A549 (cell line): ENCODE measurements at regions not wholly inside any gene's neighbourhood (a gene's known extent, or its start where the extent isn't known, plus 50 kb on each side); places are given as distances from the start of the nearest gene placed in this dataset.

Experiments
- ATAC-seq, 2 experiments: fragments of 200-7000 bp in 1 of 2; fragments of >200 bp in 1 of 2; cut with Nextera tagmentation in 1 of 2; cut with Tn5 transposase in 1 of 2; 3 replicates each; pipeline versions ENCODE4 v1.8.0 to v1.9.1; 2018 to 2020; ENCODE audit warnings: mild to moderate bottlenecking in 1 of 2, moderate library complexity in 1 of 2
- CTCF ChIA-PET: fragments of 300-600 bp; sonication (Branson Sonifier 250); formaldehyde crosslinking; extraction: SDS; loops from one replicate; lab custom pipeline; 2021; ENCODE audit warnings: antibody characterized with exemption, inconsistent platforms; lab: Yijun Ruan, JAX
- POLR2A ChIA-PET: fragments of 350-600 bp; formaldehyde crosslinking; extraction: SDS; loops from one replicate; lab custom pipeline; 2021; ENCODE audit warnings: antibody characterized with exemption, inconsistent platforms; lab: Yijun Ruan, JAX
- DNase-seq, 2 experiments: peaks; one replicate each; pipeline versions ENCODE4 v3.0.0 to v3.0.0-alpha.2; 2011 to 2016; ENCODE audit warnings: low read depth in 1 of 2, low spot score in 1 of 2
- FAIRE-seq: peaks from 2 replicates; lab custom pipeline; 2011; peaks lifted over from hg19 to GRCh38; lab: Jason Lieb, UNC
- H3K27ac ChIP-seq, 2 experiments: fragments of >200 bp; sonication (Bioruptor Twin); formaldehyde crosslinking; 3 replicates each; pipeline ENCODE4 v1.5.1; 2016 to 2017
- H3K4me1 ChIP-seq: fragments of >200 bp; sonication (Bioruptor Twin); formaldehyde crosslinking; 3 replicates; pipeline ENCODE4 v1.6.1; 2016
- H3K4me2 ChIP-seq: fragments of >200 bp; sonication (Bioruptor Twin); formaldehyde crosslinking; 3 replicates; pipeline ENCODE4 v1.6.1; 2016
- H3K4me3 ChIP-seq: fragments of >200 bp; sonication (Bioruptor Twin); formaldehyde crosslinking; 3 replicates; pipeline ENCODE4 v1.5.1; 2016
- H3K9me3 ChIP-seq: fragments of >200 bp; sonication (Bioruptor Twin); formaldehyde crosslinking; 3 replicates; pipeline ENCODE4 v1.6.1; 2016
- CHD4 ChIP-seq: fragments of 200-600 bp; sonication (generic); IDR thresholded peaks from 2 replicates; pipeline ENCODE4 v1.6.1; 2016; ENCODE audit warnings: antibody characterized with exemption, mild to moderate bottlenecking, borderline replicate concordance
- ESRRA ChIP-seq: fragments of 150-350 bp; IDR thresholded peaks from 2 replicates; pipeline ENCODE4 v1.6.1; 2014; ENCODE audit warnings: mild to moderate bottlenecking, low read length, borderline replicate concordance
- FOXS1 ChIP-seq: fragments of 250-450 bp; sonication (Bioruptor Pico); IDR thresholded peaks from 2 replicates; pipeline ENCODE4 v1.5.0; 2020; ENCODE audit warnings: mild to moderate bottlenecking, moderate library complexity
- GATA3 ChIP-seq: IDR thresholded peaks from 2 replicates; pipeline ENCODE4 v1.6.1; 2012; ENCODE audit warnings: borderline replicate concordance
- HEYL ChIP-seq: fragments of 250-450 bp; sonication (Bioruptor Pico); IDR thresholded peaks from 2 replicates; pipeline ENCODE4 v1.8.0; 2021; ENCODE audit warnings: mild to moderate bottlenecking, moderate library complexity
- KDM5A ChIP-seq: fragments of 200-600 bp; sonication (generic); IDR thresholded peaks from 2 replicates; pipeline ENCODE4 v1.6.1; 2016; ENCODE audit warnings: antibody characterized with exemption, mild to moderate bottlenecking
- NFE2L2 ChIP-seq: fragments of 150-350 bp; conservative IDR thresholded peaks from 2 replicates; pipeline ENCODE4 v1.6.1; 2014; ENCODE audit warnings: low read length
- POLR2A ChIP-seq: IDR thresholded peaks from 2 replicates; pipeline ENCODE4 v1.6.1; 2012; ENCODE audit warnings: mild to moderate bottlenecking, low read length
- RCOR1 ChIP-seq: fragments of 150-350 bp; IDR thresholded peaks from 2 replicates; pipeline ENCODE4 v1.6.1; 2014; ENCODE audit warnings: antibody characterized with exemption, low read length, low read depth
- RNF2 ChIP-seq: fragments of 200-600 bp; sonication (generic); IDR thresholded peaks from 2 replicates; pipeline ENCODE4 v1.6.1; 2016; ENCODE audit warnings: low read depth, mild to moderate bottlenecking, antibody characterized with exemption, moderate library complexity, borderline replicate concordance
- SMC3 ChIP-seq: fragments of >200 bp; sonication (Bioruptor Twin); formaldehyde crosslinking; IDR thresholded peaks from 3 replicates; pipeline ENCODE4 v1.6.1; 2018; ENCODE audit warnings: inconsistent platforms
- TP53 ChIP-seq: fragments of 250-450 bp; sonication (Bioruptor Pico); IDR thresholded peaks from 2 replicates; pipeline ENCODE4 v1.5.0; 2021; ENCODE audit warnings: mild to moderate bottlenecking, moderate library complexity
- ZNF302 ChIP-seq: fragments of 250-450 bp; sonication (Bioruptor Pico); IDR thresholded peaks from 2 replicates; pipeline ENCODE4 v1.9.0; 2021; ENCODE audit warnings: inconsistent platforms, mild to moderate bottlenecking, moderate library complexity
- ZSCAN20 ChIP-seq: fragments of 250-450 bp; sonication (Bioruptor Pico); IDR thresholded peaks from 2 replicates; pipeline ENCODE4 v1.8.0; 2022; ENCODE audit warnings: mild to moderate bottlenecking, moderate library complexity
- WGBS: methylation state at CpG from one replicate; pipeline ENCODE4 v1.1.6; 2017; ENCODE audit errors: missing lambda C conversion rate; 5-methylcytosine and 5-hydroxymethylcytosine counted together
- TF ChIP-seq, protein P1 (sequence below): fragments of 250-450 bp; sonication (Bioruptor Pico); IDR thresholded peaks from 2 replicates; pipeline ENCODE4 v1.5.0; 2021; ENCODE audit warnings: mild to moderate bottlenecking, moderate library complexity, borderline replicate concordance
- TF ChIP-seq, protein P2 (sequence below): IDR thresholded peaks from 2 replicates; pipeline ENCODE4 v1.6.1; 2012; ENCODE audit warnings: low read depth, borderline replicate concordance
- TF ChIP-seq, protein P3 (sequence below): fragments of >200 bp; sonication (Bioruptor Twin); formaldehyde crosslinking; IDR thresholded peaks from 3 replicates; pipeline ENCODE4 v1.5.1; 2016
- TF ChIP-seq, protein P4 (sequence below): fragments of >200 bp; sonication (Bioruptor Twin); formaldehyde crosslinking; IDR thresholded peaks from 3 replicates; pipeline ENCODE4 v1.6.1; 2016
- TF ChIP-seq, protein P5 (sequence below): fragments of 200-600 bp; sonication (generic); IDR thresholded peaks from 2 replicates; pipeline ENCODE4 v1.6.1; 2016; ENCODE audit warnings: antibody characterized with exemption, mild to moderate bottlenecking, moderate library complexity

DNA sequence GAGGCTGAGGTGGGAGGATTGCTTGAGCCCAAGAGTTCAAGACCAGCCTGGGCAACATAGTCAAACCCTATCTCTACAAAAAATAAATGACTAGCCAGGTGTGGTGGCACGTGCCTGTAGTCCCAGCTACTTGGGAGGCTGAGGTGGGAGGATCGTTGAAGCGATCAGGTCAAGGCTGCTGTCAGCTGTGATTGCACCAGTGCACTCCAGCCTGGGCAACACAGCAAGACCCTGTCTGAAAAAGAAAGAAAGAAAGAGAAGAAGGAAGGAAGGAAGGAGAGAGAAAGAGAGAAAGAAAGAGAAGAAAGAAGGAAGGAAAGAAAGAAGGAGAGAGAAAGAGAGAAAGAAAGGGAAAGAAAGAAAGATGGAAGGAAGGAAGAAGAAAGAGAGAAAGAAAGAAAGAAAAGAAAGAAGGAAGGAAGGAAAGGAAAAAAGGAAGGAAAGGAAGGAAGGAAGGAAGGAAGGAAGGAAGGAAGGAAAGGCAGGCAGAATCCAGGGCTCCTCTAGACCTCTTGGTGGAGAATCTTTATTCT is 71.5 kb upstream of the FBRSL1 start (continued):
- TF ChIP-seq, protein P1, sequence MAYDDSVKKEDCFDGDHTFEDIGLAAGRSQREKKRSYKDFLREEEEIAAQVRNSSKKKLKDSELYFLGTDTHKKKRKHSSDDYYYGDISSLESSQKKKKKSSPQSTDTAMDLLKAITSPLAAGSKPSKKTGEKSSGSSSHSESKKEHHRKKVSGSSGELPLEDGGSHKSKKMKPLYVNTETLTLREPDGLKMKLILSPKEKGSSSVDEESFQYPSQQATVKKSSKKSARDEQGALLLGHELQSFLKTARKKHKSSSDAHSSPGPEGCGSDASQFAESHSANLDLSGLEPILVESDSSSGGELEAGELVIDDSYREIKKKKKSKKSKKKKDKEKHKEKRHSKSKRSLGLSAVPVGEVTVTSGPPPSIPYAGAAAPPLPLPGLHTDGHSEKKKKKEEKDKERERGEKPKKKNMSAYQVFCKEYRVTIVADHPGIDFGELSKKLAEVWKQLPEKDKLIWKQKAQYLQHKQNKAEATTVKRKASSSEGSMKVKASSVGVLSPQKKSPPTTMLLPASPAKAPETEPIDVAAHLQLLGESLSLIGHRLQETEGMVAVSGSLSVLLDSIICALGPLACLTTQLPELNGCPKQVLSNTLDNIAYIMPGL (CRISPR knock-in tag): no peak
- TF ChIP-seq RNF2 (no peak), HEYL (CRISPR knock-in tag) (no peak)

DNA sequence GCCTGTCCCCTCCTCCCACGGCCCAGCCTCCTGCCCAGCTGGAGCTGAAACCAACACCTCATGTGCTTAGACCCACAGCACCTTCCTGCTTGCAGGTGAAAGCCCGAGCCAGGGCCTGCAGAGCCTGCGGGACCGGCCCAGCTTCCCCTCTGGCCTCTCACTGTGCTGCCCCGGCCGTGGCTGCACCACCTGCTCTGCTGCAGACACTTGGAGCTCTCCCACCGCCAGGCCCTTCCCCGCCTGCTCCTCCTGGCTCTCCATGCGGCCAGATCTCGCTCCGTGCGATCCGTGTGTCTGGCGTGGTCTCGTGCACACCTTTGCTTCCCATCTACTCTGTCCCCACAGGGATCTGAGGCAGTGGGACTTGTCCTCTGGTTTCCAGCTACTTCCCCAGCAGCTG is 72.2 kb upstream of the FBRSL1 start:
- ChIA-PET CTCF (interaction anchor here (1.7 to 5.4 kb wide), 5 partner anchors 10 to 221 kb away, joined by 6 to 132 read pairs (median 50); partner anchors contain the start of genes LRCOL1 and P2RX2), POLR2A (no interaction called here)
- no peaks in the 10 kb centered on the region for H3K9me3 ChIP-seq
- 77% methylated on average over 13 of the region's 15 CpGs for WGBS
- ATAC-seq: no peak
- no peak overlapping the region for H3K4me3 ChIP-seq
- FAIRE-seq: no peak
- H3K4me2 ChIP-seq: no peak overlapping the region
- H3K27ac ChIP-seq: no peak overlapping the region
- peaks cover 12% of the 10 kb centered on the region; the same call in 2 of the 3 replicates for H3K4me1 ChIP-seq
- TF ChIP-seq FOXS1 (CRISPR knock-in tag) (no peak), CHD4 (no peak), KDM5A (no peak), ZNF302 (no peak), NFE2L2 (no peak), SMC3 (no peak), ESRRA (no peak), ZSCAN20 (CRISPR knock-in tag) (no peak), TP53 (no peak), RCOR1 (no peak), GATA3 (no peak), POLR2A (no peak)
- TF ChIP-seq, protein P2, sequence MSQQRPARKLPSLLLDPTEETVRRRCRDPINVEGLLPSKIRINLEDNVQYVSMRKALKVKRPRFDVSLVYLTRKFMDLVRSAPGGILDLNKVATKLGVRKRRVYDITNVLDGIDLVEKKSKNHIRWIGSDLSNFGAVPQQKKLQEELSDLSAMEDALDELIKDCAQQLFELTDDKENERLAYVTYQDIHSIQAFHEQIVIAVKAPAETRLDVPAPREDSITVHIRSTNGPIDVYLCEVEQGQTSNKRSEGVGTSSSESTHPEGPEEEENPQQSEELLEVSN: no peak
- TF ChIP-seq, protein P1 (CRISPR knock-in tag): no peak
- TF ChIP-seq, protein P3, sequence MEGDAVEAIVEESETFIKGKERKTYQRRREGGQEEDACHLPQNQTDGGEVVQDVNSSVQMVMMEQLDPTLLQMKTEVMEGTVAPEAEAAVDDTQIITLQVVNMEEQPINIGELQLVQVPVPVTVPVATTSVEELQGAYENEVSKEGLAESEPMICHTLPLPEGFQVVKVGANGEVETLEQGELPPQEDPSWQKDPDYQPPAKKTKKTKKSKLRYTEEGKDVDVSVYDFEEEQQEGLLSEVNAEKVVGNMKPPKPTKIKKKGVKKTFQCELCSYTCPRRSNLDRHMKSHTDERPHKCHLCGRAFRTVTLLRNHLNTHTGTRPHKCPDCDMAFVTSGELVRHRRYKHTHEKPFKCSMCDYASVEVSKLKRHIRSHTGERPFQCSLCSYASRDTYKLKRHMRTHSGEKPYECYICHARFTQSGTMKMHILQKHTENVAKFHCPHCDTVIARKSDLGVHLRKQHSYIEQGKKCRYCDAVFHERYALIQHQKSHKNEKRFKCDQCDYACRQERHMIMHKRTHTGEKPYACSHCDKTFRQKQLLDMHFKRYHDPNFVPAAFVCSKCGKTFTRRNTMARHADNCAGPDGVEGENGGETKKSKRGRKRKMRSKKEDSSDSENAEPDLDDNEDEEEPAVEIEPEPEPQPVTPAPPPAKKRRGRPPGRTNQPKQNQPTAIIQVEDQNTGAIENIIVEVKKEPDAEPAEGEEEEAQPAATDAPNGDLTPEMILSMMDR: no peak
- TF ChIP-seq, protein P4, sequence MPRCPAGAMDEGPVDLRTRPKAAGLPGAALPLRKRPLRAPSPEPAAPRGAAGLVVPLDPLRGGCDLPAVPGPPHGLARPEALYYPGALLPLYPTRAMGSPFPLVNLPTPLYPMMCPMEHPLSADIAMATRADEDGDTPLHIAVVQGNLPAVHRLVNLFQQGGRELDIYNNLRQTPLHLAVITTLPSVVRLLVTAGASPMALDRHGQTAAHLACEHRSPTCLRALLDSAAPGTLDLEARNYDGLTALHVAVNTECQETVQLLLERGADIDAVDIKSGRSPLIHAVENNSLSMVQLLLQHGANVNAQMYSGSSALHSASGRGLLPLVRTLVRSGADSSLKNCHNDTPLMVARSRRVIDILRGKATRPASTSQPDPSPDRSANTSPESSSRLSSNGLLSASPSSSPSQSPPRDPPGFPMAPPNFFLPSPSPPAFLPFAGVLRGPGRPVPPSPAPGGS: no peak
- TF ChIP-seq, protein P5, sequence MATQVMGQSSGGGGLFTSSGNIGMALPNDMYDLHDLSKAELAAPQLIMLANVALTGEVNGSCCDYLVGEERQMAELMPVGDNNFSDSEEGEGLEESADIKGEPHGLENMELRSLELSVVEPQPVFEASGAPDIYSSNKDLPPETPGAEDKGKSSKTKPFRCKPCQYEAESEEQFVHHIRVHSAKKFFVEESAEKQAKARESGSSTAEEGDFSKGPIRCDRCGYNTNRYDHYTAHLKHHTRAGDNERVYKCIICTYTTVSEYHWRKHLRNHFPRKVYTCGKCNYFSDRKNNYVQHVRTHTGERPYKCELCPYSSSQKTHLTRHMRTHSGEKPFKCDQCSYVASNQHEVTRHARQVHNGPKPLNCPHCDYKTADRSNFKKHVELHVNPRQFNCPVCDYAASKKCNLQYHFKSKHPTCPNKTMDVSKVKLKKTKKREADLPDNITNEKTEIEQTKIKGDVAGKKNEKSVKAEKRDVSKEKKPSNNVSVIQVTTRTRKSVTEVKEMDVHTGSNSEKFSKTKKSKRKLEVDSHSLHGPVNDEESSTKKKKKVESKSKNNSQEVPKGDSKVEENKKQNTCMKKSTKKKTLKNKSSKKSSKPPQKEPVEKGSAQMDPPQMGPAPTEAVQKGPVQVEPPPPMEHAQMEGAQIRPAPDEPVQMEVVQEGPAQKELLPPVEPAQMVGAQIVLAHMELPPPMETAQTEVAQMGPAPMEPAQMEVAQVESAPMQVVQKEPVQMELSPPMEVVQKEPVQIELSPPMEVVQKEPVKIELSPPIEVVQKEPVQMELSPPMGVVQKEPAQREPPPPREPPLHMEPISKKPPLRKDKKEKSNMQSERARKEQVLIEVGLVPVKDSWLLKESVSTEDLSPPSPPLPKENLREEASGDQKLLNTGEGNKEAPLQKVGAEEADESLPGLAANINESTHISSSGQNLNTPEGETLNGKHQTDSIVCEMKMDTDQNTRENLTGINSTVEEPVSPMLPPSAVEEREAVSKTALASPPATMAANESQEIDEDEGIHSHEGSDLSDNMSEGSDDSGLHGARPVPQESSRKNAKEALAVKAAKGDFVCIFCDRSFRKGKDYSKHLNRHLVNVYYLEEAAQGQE: no peak
- DNase-seq: no peak
